ENCODE measurements at regions not wholly inside any gene's neighbourhood (a gene's known extent, or its start where the extent isn't known, plus 50 kb on each side); places are given as distances from the start of the nearest gene placed in this dataset.

DNA sequence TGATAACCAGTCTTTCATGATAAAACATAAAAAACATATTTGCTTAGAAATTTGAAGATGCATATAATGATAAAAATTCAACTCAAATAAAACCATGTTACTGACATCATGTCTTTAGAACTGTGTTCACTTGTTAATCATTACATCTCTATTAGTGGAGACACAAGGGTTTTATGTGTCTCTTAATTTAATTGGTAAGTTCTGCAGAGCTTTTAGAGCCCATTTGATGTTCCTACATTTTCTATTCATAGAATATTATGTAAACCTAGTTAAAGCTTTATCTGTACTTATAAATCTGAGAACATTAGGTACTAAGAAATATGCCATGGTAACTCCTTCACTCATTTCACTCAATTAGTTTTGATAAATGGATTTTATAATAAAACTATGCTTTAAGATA, 285.4 kb downstream of the SLCO4C1 start:
- TF ChIP-seq EZH2phosphoT487 (IDR thresholded peaks at IDR 0.05; ENCODE audit: low read depth), result no peak
- TF ChIP-seq, protein P1, sequence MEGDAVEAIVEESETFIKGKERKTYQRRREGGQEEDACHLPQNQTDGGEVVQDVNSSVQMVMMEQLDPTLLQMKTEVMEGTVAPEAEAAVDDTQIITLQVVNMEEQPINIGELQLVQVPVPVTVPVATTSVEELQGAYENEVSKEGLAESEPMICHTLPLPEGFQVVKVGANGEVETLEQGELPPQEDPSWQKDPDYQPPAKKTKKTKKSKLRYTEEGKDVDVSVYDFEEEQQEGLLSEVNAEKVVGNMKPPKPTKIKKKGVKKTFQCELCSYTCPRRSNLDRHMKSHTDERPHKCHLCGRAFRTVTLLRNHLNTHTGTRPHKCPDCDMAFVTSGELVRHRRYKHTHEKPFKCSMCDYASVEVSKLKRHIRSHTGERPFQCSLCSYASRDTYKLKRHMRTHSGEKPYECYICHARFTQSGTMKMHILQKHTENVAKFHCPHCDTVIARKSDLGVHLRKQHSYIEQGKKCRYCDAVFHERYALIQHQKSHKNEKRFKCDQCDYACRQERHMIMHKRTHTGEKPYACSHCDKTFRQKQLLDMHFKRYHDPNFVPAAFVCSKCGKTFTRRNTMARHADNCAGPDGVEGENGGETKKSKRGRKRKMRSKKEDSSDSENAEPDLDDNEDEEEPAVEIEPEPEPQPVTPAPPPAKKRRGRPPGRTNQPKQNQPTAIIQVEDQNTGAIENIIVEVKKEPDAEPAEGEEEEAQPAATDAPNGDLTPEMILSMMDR (IDR thresholded peaks at IDR 0.05; ENCODE audit: low read depth, low read length), result no peak

All from OCI-LY3 (cell line).